IgD-negative memory B cell (primary cell): ENCODE measurements at regions not wholly inside any gene's neighbourhood (a gene's known extent, or its start where the extent isn't known, plus 50 kb on each side); places are given as distances from the start of the nearest gene placed in this dataset.

Experiments
- H3K27ac Mint-ChIP-seq, 3 donors: one replicate each; pipeline ENCODE4 v1.8.0; 2020 to 2022; ENCODE audit warnings: mild to moderate bottlenecking in 3 of 3, mixed read lengths in 3 of 3, moderate library complexity in 1 of 3
- H3K27me3 Mint-ChIP-seq: one replicate; pipeline ENCODE4 v1.8.0; 2021; ENCODE audit warnings: mixed read lengths
- H3K36me3 Mint-ChIP-seq: one replicate; pipeline ENCODE4 v1.8.0; 2020; ENCODE audit warnings: mild to moderate bottlenecking, mixed read lengths
- H3K4me1 Mint-ChIP-seq, 3 donors: one replicate each; pipeline ENCODE4 v1.8.0; 2020 to 2022; ENCODE audit warnings: mixed read lengths in 3 of 3, mild to moderate bottlenecking in 1 of 3
- H3K4me3 Mint-ChIP-seq, 4 donors: one replicate each; pipeline ENCODE4 v1.8.0; 2020 to 2022; ENCODE audit warnings: mild to moderate bottlenecking in 4 of 4, mixed read lengths in 4 of 4, moderate library complexity in 3 of 4
- H3K9me3 Mint-ChIP-seq, 3 donors: one replicate each; pipeline ENCODE4 v1.8.0; 2020 to 2021; ENCODE audit warnings: mixed read lengths in 3 of 3, mild to moderate bottlenecking in 1 of 3

GRCh38 chr6:43861212-43861894 lies 91.3 kb downstream of the VEGFA start:
- H3K4me3 Mint-ChIP-seq = no peak overlapping the region
- peaks cover 23% of the 10 kb centered on the region for H3K27me3 Mint-ChIP-seq
- no peak overlapping the region for H3K27ac Mint-ChIP-seq
- no peaks in the 10 kb centered on the region for H3K36me3 Mint-ChIP-seq
- H3K9me3 Mint-ChIP-seq = peaks cover 0 to 2% (median 0%) of the 10 kb centered on the region in 3 donors
- H3K4me1 Mint-ChIP-seq = no peaks in the 10 kb centered on the region

GRCh38 chr6:43860285-43860684 lies 90.3 kb downstream of the VEGFA start:
- Mint-ChIP-seq H3K36me3 (no peaks in the 10 kb centered on the region), H3K4me1 (no peaks in the 10 kb centered on the region)

DNA sequence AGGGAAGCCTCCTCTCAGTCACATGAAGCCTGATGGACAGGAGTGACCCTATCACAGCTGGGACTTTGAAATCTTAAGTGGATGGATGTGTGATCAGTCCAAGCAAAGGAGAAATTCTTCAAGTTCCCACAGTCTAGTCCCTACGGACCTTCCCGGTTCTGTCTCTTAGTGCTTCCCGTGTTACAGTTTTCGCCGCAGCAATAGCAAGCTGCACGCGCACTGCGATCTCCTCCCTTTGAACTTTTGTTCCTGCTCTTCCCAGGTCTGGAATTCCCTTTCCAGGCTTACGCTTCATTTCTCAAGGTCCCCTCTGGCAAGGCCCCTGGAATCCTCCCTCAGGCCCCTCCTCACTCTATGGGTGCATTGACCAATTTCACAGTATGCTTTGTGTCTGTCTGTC lies 89.2 kb downstream of the VEGFA start:
- Mint-ChIP-seq H3K4me1 (no peaks in the 10 kb centered on the region), H3K27me3 (peaks cover 15% of the 10 kb centered on the region), H3K27ac (no peak overlapping the region), H3K4me3 (no peak overlapping the region), H3K36me3 (no peaks in the 10 kb centered on the region), H3K9me3 (peaks cover 0 to 2% (median 0%) of the 10 kb centered on the region in 3 donors)

More at GRCh38 chr6:43860285-43860684, 90.3 kb downstream of the VEGFA start:
- Mint-ChIP-seq H3K27ac (no peak overlapping the region), H3K9me3 (peaks cover 0 to 2% (median 0%) of the 10 kb centered on the region in 3 donors), H3K4me3 (no peak overlapping the region), H3K27me3 (peaks cover 15% of the 10 kb centered on the region)

- no peak overlapping the region for H3K4me3 Mint-ChIP-seq
- H3K27me3 Mint-ChIP-seq = peaks cover 15% of the 10 kb centered on the region
- peaks cover 0 to 2% (median 0%) of the 10 kb centered on the region in 3 donors for H3K9me3 Mint-ChIP-seq
- no peak overlapping the region for H3K27ac Mint-ChIP-seq
- no peaks in the 10 kb centered on the region for H3K36me3 Mint-ChIP-seq
- no peaks in the 10 kb centered on the region for H3K4me1 Mint-ChIP-seq
Observed at GRCh38 chr6:43858161-43859153, 88.4 kb downstream of the VEGFA start.

GRCh38 chr6:43856005-43856765 lies 86.2 kb downstream of the VEGFA start:
- Mint-ChIP-seq H3K36me3 (no peaks in the 10 kb centered on the region), H3K4me3 (no peak overlapping the region), H3K9me3 (no peaks in the 10 kb centered on the region), H3K4me1 (no peaks in the 10 kb centered on the region), H3K27ac (no peak overlapping the region), H3K27me3 (peaks cover 10% of the 10 kb centered on the region)

- no peak overlapping the region for H3K4me3 Mint-ChIP-seq
- no peak overlapping the region for H3K27ac Mint-ChIP-seq
- H3K4me1 Mint-ChIP-seq = no peaks in the 10 kb centered on the region
- no peaks in the 10 kb centered on the region for H3K36me3 Mint-ChIP-seq
- peaks cover 10% of the 10 kb centered on the region for H3K27me3 Mint-ChIP-seq
- H3K9me3 Mint-ChIP-seq = no peaks in the 10 kb centered on the region
Observed at GRCh38 chr6:43855247-43855646, 85.2 kb downstream of the VEGFA start.

DNA sequence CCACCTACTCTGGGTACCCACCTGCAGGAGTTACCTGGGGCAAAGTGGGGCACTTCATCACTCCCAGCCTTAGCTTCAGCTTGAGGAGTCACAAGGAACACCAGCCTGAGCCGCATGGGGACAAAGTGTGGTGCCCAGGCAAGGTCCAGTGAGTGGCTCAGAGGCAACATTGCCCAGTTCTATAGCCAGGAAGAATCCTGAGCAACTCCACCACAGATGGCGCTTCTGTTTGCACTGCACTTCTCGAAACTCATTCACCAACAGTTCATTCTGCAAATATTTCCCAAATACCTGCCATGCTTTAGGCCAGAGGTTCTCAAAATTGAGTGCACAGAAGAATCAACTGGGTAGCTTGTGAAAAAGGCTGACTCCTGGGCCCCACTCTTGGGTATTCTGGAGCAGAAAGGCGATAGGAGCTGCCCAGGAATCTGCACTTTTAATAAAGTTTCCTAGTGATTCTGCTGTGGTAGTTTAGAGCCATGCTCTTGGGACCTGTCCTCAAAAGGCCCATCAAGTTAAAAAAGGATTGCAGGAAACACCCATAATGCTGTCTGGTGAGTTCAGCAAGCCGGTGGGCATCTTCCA lies 83.1 kb downstream of the VEGFA start:
- Mint-ChIP-seq H3K27me3 (no peaks in the 10 kb centered on the region), H3K9me3 (no peaks in the 10 kb centered on the region), H3K4me1 (no peaks in the 10 kb centered on the region), H3K4me3 (no peak overlapping the region), H3K27ac (no peak overlapping the region), H3K36me3 (no peaks in the 10 kb centered on the region)

- Mint-ChIP-seq H3K27ac (no peak overlapping the region), H3K4me1 (no peaks in the 10 kb centered on the region), H3K27me3 (no peaks in the 10 kb centered on the region), H3K9me3 (no peaks in the 10 kb centered on the region), H3K4me3 (no peak overlapping the region), H3K36me3 (peaks cover 3% of the 10 kb centered on the region)
Observed at GRCh38 chr6:43852350-43852864, 82.4 kb downstream of the VEGFA start.

DNA sequence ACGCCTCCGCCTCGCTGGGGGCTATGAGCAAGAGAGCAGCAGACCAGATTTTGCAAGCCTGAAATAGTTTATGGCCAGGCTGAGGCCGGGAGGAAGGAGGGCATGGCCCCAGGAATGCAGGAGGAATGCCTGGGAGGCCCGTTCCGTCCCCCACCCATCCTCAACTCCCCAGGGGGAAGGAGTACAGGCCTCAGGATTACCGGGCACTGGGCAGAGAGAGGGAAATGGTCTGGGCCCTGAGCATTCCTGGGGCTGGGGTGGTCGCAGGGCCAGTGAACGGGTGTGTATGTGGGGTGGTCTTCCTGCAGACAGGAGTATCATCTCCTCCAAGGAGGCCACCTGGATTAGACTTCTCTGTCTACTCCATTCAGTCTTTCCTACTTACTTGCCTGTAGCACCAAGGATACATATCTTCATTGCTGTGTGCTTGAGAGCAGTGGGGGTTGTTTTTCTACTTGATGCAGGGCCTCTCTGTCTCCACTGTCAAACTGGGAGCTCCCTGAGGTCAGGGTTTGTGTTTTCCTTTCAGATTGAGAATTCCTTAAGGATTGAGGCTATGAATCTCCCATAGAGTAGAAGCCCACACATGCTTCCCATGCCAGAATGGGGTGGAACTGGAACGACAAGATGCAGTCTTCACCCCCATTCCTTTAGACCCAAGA lies 81.3 kb downstream of the VEGFA start:
- H3K36me3 Mint-ChIP-seq = peaks cover 3% of the 10 kb centered on the region
- no peaks in the 10 kb centered on the region for H3K4me1 Mint-ChIP-seq
- peak overlapping the region in 1 of 3 donors; percentile 54 for H3K27ac Mint-ChIP-seq
- H3K27me3 Mint-ChIP-seq = no peaks in the 10 kb centered on the region
- no peak overlapping the region for H3K4me3 Mint-ChIP-seq
- H3K9me3 Mint-ChIP-seq = no peaks in the 10 kb centered on the region

DNA sequence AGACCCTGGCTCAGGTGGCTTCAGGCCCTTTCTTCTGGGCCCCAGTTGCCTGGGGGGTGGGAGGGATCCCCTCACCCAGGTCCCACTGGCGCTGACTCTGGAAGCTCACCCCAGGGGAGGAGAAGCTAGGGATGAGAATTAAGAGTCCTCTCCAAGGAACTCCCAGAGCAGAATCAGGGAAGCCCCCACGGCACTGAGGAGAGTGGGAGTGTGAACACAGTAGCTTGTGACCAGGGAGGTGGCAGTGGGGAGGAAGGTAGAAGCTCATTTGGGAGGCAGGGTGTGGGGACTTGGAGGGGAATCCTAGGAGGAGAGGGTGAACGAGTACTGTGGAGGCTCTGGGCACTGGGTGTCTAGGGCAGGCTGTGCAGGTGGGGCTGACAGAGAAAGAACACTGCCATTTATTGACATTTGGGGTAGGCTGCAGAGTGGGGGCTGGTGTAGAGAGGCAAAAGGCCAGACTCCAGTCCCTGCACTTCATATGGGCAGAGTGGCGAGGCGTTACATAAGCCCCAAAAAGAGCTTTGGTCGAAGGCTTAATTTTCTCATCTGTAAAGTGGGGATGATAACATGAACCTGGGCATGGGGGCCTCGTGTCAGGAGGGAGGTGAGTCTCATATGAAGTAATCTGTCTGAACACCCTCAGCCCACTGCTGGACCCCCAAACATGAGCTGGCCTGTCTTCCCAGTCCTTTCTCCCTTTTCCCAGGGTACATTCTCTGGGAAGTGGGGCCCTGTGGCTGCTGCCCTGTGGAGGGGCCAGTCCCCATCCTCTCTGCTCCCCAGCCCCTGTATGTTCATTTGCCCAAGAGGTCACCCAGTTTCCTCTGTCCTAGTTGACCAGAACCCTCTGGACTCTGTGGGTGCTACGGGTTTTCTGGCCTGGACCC lies 80.5 kb downstream of the VEGFA start:
- Mint-ChIP-seq H3K36me3 (peaks cover 3% of the 10 kb centered on the region), H3K9me3 (no peaks in the 10 kb centered on the region), H3K4me1 (no peaks in the 10 kb centered on the region), H3K4me3 (peak overlapping the region in 1 of 4 donors; percentile 77), H3K27ac (peak overlapping the region in 1 of 3 donors; percentile 79), H3K27me3 (no peaks in the 10 kb centered on the region)

GRCh38 chr6:43849844-43850243 lies 79.8 kb downstream of the VEGFA start:
- H3K4me3 Mint-ChIP-seq = no peak overlapping the region
- H3K36me3 Mint-ChIP-seq = peaks cover 5% of the 10 kb centered on the region
- H3K4me1 Mint-ChIP-seq = no peaks in the 10 kb centered on the region
- H3K27me3 Mint-ChIP-seq = no peaks in the 10 kb centered on the region
- no peaks in the 10 kb centered on the region for H3K9me3 Mint-ChIP-seq
- peak overlapping the region in 1 of 3 donors; percentile 79 for H3K27ac Mint-ChIP-seq

GRCh38 chr6:43848671-43849391 lies 78.8 kb downstream of the VEGFA start:
- Mint-ChIP-seq H3K27ac (peak overlapping the region in 1 of 3 donors; percentile 75), H3K27me3 (peaks cover 5% of the 10 kb centered on the region), H3K4me3 (no peak overlapping the region), H3K36me3 (peaks cover 5% of the 10 kb centered on the region), H3K9me3 (no peaks in the 10 kb centered on the region), H3K4me1 (no peaks in the 10 kb centered on the region)
